GM19452 (cell line): ENCODE measurements at regions not wholly inside any gene's neighbourhood (a gene's known extent, or its start where the extent isn't known, plus 50 kb on each side); places are given as distances from the start of the nearest gene placed in this dataset.

Experiments
- ATAC-seq: cut with Tn5 transposase; IDR thresholded peaks from one replicate; pipeline ENCODE4 v1.9.1; 2021; ENCODE audit not compliant: unreplicated experiment

DNA sequence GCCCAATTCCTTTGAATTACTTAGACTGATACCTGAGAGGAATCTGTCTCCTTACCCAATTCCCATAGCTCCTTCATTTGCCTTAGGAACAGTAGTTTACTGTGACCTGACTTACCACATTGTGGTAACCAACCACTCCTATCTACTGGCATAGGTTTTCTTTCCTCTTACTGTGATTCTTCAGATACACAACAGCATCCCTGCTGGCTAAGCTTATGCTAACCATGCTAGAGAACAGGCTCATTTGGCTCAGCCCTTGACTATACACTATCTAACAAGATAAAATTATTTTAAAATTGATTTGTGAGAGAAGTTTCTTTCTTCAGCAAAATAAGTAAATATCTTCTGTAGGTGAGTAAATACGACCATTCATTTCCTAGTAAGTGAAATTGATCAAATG, 320.4 kb upstream of the DDHD1 start:
- no peak for ATAC-seq

DNA sequence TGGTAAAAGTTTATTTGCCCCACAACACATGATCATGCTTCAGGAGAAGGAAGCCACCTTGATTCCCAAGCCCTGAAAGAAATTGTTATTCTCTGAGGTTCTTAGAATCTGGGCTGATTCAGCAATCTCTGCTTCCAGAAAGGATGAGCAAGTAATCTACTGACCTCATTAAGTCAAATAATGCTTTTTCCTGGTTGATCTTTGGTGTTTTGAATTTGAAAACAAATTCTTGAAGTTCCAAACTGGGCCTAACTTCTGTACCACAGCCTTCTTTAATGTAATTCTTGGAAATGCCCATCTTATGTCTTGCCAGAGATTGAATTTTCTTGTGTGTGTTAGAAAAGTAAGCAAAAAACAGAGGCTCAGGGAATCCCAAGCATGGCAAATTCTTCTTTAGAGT, 319.2 kb upstream of the DDHD1 start:
- no peak for ATAC-seq

DNA sequence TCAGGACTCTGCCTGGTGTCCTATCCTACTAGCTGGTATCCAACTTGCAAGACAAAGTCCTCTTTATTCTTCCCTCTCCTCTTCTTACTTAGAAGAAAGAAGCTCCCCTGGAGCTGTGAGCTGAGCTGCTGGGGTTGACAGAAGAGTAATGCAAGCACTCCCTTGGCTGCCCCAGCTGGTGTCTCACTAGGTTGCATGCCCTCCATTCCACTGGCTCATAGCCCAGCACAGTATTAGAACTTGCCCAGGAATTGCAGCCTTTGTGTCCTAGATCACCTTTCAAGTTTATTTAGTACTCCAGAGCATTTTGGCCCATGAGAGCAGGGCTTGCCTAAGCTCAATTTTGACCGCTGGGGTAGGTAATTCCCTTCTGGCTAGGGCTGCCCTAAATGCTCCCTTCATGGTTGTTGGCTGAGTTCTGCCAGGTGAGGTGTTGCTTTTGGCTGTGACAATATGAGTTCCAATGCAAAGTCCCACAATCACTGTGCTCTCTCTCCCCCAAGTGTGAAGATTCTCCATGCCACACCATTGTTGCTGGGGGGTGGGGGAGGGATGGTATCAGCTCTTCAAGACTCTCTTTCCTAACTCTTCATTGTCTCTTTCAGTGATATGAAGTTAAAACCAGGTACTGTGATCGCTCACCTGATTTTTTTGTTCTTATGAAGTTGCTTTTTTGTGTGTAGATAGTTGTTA, 317.4 kb upstream of the DDHD1 start:
- ATAC-seq = no peak

DNA sequence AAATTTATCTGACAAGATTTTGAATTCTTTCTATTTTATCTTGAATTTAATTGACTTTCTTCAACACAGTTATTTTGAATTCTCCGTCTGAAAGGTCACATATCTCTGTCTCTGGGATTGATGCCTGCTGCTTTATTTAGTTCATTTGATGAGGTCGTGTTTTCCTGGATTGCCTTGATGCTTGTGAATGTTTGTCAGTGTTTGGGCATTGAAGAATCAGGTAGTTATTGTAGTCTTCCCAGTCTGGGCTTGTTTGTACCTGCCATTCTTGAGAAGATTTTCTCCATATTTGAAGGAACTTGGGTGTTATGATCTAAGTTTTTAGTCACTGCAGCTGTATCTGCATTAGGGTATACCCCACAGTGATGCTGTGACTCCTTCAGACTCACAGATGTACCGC, 315.8 kb upstream of the DDHD1 start:
- no peak for ATAC-seq

DNA sequence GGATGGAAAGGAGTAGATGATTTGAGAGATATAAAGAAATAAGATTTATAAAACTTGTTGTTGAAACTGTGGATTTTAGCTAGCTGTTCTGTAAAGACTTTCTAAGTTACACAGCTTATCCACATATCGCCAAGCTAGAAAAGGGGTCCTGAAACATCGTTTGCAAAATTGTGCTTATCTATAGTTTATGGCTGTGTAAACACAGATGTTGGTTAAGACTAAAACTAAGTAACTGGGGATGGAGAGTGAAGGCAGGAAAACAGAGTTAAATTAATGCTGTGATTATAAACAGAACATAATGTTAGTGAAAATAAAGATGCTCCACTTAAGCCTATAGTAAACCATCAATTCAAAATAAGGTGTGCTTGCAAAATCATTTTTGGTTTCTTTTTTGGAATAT, 311.3 kb upstream of the DDHD1 start:
- no peak for ATAC-seq

DNA sequence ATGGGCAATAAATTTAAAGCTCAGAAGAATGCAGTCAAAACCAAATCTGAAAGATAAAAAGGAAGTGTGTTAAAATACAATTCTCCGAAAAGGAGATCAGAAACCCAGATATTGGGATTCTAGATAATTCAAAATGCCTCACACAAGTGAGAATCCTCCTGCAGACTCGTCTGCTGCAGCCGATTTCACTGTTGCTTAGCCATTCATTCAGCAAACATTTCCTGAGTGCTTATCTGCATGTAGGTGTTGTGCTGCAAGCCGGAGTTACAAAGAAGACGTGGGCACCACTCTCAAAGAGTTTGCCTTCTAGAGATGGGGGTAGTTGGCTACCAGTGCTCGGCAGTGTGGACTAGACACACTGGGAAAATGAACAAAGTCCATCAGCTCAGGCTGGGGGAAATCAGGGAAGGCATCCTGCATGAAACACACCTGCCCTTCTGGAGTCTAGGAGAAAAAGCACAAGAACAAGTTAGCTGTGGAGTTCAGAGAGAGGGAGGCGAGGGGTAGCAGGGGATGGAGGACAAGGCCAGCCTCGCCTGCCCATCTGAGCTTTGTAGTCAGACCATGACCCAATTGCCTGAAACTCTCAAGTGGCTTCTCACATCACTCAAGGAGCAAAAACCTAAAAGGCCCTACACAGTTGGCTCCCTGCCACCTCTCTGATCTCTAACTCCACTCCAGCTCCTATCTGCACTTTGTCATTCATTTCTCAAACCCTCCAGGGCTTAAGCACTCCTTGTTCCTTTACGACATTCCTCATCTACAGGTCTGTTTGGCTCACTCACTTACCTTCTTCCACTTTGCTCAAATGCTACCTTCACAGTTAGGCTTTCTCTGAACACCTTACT, 310.0 kb upstream of the DDHD1 start:
- ATAC-seq = no peak

DNA sequence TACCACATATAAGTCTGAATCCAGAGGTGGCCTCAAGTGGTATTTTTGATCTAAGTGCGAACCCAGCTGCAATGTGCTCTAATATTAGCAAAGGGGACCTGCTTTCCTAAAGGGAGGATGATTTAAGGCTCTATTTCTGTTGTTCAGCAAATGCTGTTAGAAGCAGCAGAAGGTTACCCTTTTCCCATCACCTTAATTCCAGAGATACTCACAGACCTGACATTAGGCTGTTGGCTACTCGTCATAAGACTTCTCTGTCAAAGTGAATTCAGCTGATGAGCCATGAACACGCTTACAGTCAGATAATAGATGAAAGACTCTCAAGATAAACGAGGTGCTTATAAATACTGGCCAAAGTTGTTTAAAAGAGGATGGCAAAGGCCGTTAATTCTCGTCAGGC, 308.7 kb upstream of the DDHD1 start:
- no peak for ATAC-seq

DNA sequence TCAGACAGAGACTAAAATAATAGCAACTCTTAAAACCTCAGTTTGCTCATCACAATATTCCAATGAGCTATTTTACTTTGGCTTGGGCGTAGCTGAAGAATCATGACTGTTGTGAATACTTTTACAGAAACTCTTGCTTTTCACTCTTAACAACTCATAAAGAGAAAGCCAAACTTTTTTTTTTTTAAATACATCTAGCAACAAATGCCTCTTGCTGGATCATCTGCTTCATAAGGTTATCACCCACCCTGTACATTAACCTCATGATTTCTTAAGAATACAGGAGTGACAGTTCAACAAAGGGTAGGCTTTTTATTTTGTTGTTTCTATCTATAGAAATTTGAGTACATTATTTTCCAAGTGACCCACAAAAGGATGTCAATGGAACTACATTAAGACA, 307.4 kb upstream of the DDHD1 start:
- no peak for ATAC-seq

DNA sequence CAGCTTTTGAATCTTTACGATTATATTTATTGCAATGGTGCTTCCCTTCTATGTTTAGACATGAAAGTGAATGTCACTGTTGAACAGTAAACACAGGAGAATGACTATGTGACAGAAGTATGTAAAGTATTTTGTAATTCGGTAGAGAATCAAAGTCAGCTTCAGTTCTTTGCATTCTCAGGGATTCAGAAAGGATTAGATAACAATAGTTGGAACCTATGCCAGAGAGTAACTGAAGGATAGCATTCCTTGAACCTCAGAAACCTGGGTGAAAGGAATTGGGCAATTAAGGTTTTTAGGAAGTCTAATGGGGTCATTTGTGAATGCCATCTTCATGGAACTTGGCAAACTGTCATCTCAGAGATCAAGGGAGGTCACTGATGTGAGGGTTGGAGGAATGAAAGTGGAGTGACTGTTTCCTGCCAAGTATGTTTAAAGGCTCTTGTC, 305.3 kb upstream of the DDHD1 start:
- ATAC-seq = no peak

DNA sequence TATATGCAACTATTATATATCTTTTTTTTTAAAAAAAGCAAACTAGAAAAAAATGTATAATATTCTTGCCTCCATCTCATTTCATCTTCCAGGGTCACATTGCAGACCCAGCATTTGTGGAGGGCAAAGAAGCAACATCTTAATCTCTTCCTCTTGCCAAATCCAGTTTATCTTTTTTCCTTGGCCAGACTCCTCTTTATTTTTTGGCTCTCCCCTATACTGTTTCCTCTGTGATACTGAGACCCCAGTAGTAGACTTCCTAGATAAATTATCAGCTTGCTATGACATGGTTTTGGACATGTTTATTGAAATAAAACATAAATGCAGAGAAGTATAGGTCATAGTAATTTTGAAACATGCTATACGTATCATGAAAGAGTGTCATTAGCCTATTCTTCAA, 303.8 kb upstream of the DDHD1 start:
- ATAC-seq = no peak

DNA sequence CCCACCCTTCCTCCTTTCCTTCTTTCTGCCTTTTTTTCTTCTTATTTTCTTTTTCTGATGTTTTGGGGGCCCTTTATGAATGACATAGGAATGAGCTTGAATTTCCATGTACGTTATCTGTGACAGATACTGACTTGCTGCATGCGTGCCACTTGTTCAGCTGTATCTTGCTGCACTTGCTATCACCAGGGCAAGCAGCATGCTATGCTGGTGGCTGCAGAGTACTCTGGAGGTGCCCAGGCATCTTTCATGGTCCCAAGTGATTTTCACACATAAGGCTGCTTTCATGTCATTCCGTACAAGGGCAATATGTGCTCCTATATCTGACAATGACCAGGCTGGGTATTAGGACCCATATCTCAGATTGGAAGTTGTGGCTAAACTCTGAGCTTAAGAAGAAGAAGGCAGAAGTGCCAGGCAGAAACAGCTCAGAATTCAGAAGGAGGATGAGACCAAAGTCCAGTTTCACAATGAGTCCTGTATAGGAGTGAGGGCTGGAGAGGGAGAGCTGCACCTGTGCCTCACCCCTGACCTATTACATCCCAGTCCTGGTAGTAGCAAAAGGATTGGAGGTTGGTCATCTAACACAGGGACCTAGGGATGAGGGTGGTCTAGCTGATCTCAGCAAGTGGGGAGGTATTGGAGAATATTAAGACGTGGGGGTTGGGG, 299.0 kb upstream of the DDHD1 start:
- no peak for ATAC-seq

DNA sequence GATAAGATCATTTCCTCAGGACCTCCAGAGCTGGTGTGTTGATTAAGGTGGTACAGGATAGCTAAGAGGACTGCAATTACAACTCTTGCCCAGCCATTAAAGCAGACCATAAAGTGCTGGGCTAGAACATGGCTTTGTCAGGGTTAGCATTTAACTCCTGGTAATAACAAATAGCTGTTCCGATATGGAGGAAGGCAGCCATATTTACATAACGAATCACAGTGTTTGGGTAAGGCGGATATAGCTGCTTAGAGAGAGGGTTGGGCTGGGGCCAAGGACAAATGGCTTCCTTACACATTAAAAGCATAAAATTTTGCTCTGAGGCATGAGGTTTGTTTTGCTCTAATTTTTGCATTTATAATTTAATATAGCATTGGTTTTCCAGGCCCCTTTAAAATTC, 297.7 kb upstream of the DDHD1 start:
- ATAC-seq = no peak

DNA sequence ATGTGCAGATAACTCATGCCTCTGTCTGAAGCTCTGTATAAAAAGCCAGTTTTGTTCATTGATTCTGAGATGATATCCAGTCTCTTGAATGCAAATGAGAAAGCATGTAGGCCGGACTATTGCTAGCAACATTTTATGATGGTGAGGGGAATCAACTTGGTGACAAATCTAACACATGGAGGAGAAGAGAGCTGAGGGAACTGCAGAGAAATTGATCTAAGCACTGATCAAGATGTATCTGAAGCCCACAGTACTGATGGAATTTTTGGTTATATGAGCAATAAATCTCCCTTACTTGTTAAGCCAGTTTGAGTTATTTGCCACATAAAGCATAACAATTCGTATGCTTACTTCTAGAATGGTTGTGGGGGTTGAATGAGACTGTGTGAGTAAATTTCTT, 295.6 kb upstream of the DDHD1 start:
- ATAC-seq = no peak

DNA sequence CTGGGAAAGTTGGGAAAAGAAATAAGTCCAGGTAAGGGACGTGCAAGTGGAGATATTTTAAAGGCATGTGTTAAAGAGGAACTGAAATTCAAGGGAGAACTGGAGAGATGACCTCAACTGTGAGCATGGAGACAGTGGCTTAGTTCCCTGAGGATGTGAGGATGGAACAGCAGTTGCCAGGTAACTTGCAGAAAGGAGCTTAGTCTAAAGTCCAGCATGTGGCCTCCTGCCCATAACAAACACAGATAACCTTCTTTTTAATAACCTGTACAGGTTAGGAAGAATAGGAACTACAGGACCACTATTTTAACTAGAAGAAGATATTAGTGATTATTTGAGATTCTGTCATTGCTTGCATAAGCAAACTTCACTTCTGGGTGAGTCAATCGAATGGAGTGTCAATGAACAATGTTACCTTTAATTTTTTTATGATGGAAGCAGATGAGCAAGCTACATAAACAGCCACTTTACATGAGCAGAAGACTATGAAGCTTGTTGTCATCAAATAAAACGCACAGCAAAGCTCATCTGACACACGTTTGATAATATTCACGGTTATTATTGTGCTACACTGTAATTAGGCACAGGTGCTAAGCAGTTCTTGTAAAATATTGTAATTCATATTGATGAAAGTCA, 291.7 kb upstream of the DDHD1 start:
- ATAC-seq = no peak

DNA sequence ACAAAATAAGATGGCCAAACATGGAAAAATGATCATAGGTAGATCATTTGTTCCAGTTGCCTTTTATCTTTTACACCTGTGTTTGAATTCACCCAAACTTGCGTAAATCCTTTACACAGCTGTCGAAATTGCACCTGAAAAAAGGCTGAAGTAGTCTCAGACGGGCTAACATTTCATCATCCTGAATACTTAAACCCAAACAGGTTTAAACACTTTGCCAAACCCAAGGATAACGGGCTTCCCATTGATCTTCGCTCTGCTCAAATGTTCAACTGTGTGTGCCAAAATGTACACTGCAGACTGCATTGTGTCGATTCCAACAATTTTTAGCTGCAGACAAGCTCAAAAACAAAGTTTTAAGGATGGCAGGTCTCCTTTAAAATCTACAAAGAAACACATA, 288.7 kb upstream of the DDHD1 start:
- ATAC-seq = no peak

DNA sequence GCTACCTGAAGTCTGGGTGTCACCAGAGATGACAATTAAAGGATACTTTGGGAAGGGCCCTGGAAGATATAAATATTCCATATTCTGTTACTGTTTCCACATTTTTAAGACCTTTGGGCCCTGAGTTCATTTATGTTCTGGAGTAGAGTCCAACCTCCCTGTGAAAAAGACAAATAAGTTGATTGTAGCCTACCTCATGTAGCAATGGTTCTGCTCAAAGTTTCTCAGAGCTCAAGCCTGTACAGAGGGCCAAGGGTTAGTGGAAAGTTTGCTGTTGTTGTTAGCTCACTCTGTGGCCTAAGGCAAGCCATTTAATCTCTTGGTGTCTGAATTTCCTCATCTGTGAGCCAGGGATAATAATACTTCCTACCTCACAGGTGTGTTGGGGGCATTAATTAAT, 284.7 kb upstream of the DDHD1 start:
- no peak for ATAC-seq

DNA sequence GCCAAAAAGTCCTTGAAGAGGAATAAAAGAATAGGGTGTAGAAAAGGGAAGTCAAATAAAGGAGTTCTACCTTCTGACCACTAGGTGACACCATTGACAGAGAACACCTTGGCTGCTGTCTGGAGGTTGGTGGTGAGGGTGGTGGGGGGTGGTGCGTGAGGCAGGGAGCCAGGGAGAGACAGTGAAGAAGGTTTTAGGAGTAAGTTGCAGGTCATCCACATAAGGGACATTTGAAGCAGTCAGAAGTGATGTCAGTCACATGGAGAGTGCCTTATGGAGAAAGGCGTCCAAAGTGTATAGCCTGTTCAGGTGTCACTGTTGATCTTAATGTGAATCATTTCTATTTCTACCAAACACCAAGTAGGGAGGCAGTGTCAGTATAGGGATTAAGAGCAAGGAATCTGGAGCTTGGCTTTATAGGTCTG, 279.3 kb upstream of the DDHD1 start:
- ATAC-seq = no peak

DNA sequence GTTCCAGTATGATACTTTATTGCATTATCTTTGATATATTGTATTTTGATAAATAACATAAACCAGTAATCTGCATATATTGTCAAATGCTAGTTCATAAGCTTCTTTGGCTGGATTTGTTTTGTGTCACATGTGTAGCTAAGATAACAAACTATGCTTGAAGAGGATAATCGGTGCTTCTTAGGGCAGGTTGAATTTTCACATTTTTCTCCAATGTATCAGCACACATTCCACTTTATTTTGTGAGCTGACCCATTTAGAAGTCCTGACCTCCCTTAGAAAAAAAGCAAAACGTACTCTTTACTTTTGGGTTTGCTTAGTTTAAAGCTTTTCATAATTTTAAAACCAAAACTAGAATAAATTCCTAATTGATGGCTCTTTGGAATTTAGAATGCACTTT, 277.7 kb upstream of the DDHD1 start:
- no peak for ATAC-seq

DNA sequence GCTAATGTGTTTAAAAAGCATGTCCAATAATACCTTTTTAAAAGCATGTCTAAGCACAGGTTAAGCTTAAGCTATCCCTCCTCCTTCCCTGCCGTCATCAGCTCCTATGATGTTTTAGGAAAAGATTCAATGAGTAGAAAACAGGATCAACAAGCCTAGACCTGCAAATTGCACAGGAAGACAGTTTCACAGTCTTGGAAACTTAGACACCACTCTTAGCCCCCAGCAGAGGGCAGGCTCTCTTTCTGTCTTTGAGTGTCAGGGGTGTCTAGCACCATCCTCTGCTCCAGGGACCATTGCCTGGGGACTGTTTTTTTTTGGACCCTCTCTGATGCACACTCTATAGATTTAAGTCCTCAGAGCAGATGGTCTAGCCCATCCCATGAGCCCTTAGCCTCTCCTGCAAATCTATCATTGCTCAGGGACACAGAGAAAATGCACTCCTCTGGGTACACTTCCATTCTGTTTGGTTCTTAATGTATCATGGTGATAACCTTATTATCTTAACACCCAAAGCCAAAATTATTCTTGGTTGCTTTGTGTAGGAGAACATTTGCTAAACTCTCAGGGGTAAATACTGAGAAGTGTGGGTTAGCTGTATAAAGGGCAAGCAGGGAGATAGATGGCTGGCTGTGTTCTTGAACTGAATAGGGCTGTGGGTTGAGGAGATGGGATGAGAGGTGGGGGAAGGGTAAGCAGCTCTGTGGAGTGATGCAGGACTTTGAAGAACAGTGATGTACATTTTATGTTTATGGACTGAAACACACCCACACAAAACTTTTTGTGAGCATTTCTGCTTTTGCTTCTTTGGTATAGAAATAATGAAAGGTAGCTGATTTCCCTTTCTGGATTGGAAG, 259.9 kb upstream of the DDHD1 start:
- no peak for ATAC-seq

DNA sequence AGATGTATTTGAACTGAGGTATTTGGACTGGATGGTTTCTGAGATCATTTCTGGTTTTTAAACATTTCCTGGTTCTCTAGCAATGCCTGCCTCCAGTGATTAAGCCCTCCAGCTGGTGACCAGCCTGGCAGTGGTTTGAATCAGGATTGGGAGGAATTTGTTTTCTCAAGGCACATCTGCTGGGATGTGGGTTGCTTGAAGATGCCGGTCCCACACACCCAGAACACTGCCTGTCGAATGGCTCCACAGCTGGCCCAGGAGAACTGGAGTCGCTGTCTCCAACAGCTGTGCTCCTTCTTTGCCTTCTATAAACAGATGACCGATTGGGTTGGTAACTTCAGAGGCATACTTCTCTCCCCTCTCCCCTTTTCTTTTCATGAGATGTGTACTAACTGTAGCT, 258.0 kb upstream of the DDHD1 start:
- no peak for ATAC-seq

DNA sequence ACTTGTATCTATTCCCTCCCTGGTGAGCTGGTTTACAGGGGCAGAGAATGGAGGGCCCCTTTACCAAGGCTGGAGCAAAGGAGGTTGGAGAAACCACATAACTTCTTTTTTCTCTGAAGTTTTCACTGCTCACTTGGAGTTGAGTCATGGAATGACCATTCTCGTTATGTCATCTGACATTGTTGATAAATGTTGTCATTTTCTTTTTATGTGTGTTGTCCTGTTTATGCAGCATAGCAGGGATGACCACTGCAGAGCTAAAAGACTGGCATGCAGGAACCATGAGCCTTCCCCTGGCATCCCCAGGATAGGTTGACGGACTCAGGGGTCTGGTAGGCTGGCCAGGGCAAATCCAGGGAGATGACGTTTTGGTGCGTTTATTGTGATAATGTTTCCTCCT, 256.8 kb upstream of the DDHD1 start:
- ATAC-seq = no peak
